Breast epithelium (tissue), 3 donors: ENCODE measurements at regions not wholly inside any gene's neighbourhood (a gene's known extent, or its start where the extent isn't known, plus 50 kb on each side); places are given as distances from the start of the nearest gene placed in this dataset.

ENCODE experiments used
- POLR2A ChIP-seq: fragments of 450-650 bp; IDR thresholded peaks from one replicate; pipeline ENCODE4 v1.6.1; 2016; ENCODE audit warnings: antibody characterized with exemption, mild to moderate bottlenecking, moderate library complexity
- POLR2AphosphoS5 ChIP-seq, 3 donors: sonication (generic); formaldehyde crosslinking; IDR thresholded peaks; one replicate each; pipeline ENCODE4 v1.6.1; 2017; ENCODE audit warnings: antibody characterized with exemption in 3 of 3
- TF ChIP-seq, protein P1 (sequence below), 3 donors: fragments of 450-650 bp; IDR thresholded peaks; one replicate each; pipeline ENCODE4 v1.5.1; 2016 to 2017; ENCODE audit warnings: antibody characterized with exemption in 3 of 3, mild to moderate bottlenecking in 3 of 3, moderate library complexity in 3 of 3

DNA sequence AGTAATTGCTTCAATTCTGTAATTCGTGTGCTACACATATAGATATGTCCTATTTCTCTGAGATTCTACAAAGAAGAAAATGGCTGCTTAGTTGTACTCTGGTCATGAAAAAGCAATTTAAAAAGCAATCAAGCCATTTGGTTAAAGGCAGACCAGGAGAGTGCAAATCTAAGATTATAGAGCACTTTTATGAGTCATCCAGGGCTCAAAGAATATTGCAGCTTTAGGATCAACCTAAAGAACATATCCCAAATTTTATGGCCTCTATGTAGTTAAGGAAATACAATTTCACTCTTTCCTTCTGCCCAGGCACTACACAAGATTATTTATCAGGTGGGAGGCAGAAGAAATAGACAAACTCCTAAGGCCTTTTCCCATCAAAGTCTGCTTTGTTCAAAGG is 332.8 kb downstream of the SEC23A start:
- TF ChIP-seq POLR2A (no peak), POLR2AphosphoS5 (IDR thresholded peaks at IDR 0.05) (no peak)
- TF ChIP-seq, protein P1, sequence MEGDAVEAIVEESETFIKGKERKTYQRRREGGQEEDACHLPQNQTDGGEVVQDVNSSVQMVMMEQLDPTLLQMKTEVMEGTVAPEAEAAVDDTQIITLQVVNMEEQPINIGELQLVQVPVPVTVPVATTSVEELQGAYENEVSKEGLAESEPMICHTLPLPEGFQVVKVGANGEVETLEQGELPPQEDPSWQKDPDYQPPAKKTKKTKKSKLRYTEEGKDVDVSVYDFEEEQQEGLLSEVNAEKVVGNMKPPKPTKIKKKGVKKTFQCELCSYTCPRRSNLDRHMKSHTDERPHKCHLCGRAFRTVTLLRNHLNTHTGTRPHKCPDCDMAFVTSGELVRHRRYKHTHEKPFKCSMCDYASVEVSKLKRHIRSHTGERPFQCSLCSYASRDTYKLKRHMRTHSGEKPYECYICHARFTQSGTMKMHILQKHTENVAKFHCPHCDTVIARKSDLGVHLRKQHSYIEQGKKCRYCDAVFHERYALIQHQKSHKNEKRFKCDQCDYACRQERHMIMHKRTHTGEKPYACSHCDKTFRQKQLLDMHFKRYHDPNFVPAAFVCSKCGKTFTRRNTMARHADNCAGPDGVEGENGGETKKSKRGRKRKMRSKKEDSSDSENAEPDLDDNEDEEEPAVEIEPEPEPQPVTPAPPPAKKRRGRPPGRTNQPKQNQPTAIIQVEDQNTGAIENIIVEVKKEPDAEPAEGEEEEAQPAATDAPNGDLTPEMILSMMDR (IDR thresholded peaks at IDR 0.05): no peak
